Adrenal gland (tissue), 5 donors: ENCODE measurements at regions not wholly inside any gene's neighbourhood (a gene's known extent, or its start where the extent isn't known, plus 50 kb on each side); places are given as distances from the start of the nearest gene placed in this dataset.

Experiments
- CTCF ChIP-seq, 6 experiments: fragments of 450-650 bp in 4 of 6; fragments of 200-600 bp in 2 of 6; sonication (generic) in 1 of 6; IDR thresholded peaks; 1 replicate in 5 of 6; 2 replicates in 1 of 6; pipeline versions ENCODE4 v1.5.1 to v1.8.0; 2016 to 2021; ENCODE audit warnings: antibody characterized with exemption in 6 of 6, mild to moderate bottlenecking in 2 of 6, moderate library complexity in 1 of 6
- POLR2A ChIP-seq, 2 donors: fragments of 450-650 bp; IDR thresholded peaks; one replicate each; pipeline ENCODE4 v1.6.1; 2017; ENCODE audit warnings: antibody characterized with exemption in 2 of 2, mild to moderate bottlenecking in 2 of 2, moderate library complexity in 1 of 2
- donor health status: DM: no; HTN: no; CAD: no.

GRCh38 chr4:89379511-89380044, 72.0 kb upstream of the GPRIN3 start:
- no peak for TF ChIP-seq CTCF (IDR thresholded peaks at IDR 0.05)
- TF ChIP-seq POLR2A (IDR thresholded peaks at IDR 0.05), result no peak
